GM19043 (cell line): ENCODE measurements at regions not wholly inside any gene's neighbourhood (a gene's known extent, or its start where the extent isn't known, plus 50 kb on each side); places are given as distances from the start of the nearest gene placed in this dataset.

Experiments
- ATAC-seq: cut with Tn5 transposase; IDR thresholded peaks from one replicate; pipeline ENCODE4 v1.9.1; 2021; ENCODE audit warnings: low read depth; ENCODE audit not compliant: unreplicated experiment

- no peak for ATAC-seq
Measured at GRCh38 chr2:81624825-81625224, 1320.3 kb upstream of the LRRTM1 start.

GRCh38 chr2:81600088-81600487 lies 1295.5 kb upstream of the LRRTM1 start:
- no peak for ATAC-seq

- ATAC-seq: no peak
Measured at GRCh38 chr2:81598453-81598852, 1293.9 kb upstream of the LRRTM1 start.

- ATAC-seq: no peak
Measured at GRCh38 chr2:81589406-81589805, 1284.9 kb upstream of the LRRTM1 start.

- ATAC-seq: no peak
Measured at GRCh38 chr2:81583311-81584108, 1279.0 kb upstream of the LRRTM1 start.

GRCh38 chr2:81576713-81577112 lies 1272.2 kb upstream of the LRRTM1 start:
- no peak for ATAC-seq

- ATAC-seq: no peak
Measured at GRCh38 chr2:81551040-81551634, 1246.6 kb upstream of the LRRTM1 start.

GRCh38 chr2:81550277-81550676 lies 1245.7 kb upstream of the LRRTM1 start:
- ATAC-seq: no peak

GRCh38 chr2:81549646-81550045 lies 1245.1 kb upstream of the LRRTM1 start:
- ATAC-seq: no peak

- ATAC-seq: no peak
Measured at GRCh38 chr2:81545626-81546025, 1241.1 kb upstream of the LRRTM1 start.

- no peak for ATAC-seq
Measured at GRCh38 chr2:81542119-81542518, 1237.6 kb upstream of the LRRTM1 start.

GRCh38 chr2:81529944-81530343 lies 1225.4 kb upstream of the LRRTM1 start:
- ATAC-seq: no peak

GRCh38 chr2:81528852-81529480 lies 1224.4 kb upstream of the LRRTM1 start:
- ATAC-seq: peak; percentile 82

- ATAC-seq: no peak
Measured at GRCh38 chr2:81523344-81523743, 1218.8 kb upstream of the LRRTM1 start.

GRCh38 chr2:81513328-81513727 lies 1208.8 kb upstream of the LRRTM1 start:
- no peak for ATAC-seq

GRCh38 chr2:81505586-81505985 lies 1201.0 kb upstream of the LRRTM1 start:
- ATAC-seq: no peak

GRCh38 chr2:81495556-81495955 lies 1191.0 kb upstream of the LRRTM1 start:
- ATAC-seq: no peak

- ATAC-seq: no peak
Measured at GRCh38 chr2:81483254-81483653, 1178.7 kb upstream of the LRRTM1 start.

- ATAC-seq: no peak
Measured at GRCh38 chr2:81481994-81482368, 1177.4 kb upstream of the LRRTM1 start.

- no peak for ATAC-seq
Measured at GRCh38 chr2:81481242-81481993, 1176.9 kb upstream of the LRRTM1 start.

- no peak for ATAC-seq
Measured at GRCh38 chr2:81467096-81467495, 1162.5 kb upstream of the LRRTM1 start.
